HG02678 (cell line): ENCODE measurements at regions not wholly inside any gene's neighbourhood (a gene's known extent, or its start where the extent isn't known, plus 50 kb on each side); places are given as distances from the start of the nearest gene placed in this dataset.

Source experiments
- ATAC-seq: cut with Tn5 transposase; IDR thresholded peaks from one replicate; pipeline ENCODE4 v1.9.1; 2021; ENCODE audit warnings: mild to moderate bottlenecking, moderate library complexity; ENCODE audit not compliant: unreplicated experiment

DNA sequence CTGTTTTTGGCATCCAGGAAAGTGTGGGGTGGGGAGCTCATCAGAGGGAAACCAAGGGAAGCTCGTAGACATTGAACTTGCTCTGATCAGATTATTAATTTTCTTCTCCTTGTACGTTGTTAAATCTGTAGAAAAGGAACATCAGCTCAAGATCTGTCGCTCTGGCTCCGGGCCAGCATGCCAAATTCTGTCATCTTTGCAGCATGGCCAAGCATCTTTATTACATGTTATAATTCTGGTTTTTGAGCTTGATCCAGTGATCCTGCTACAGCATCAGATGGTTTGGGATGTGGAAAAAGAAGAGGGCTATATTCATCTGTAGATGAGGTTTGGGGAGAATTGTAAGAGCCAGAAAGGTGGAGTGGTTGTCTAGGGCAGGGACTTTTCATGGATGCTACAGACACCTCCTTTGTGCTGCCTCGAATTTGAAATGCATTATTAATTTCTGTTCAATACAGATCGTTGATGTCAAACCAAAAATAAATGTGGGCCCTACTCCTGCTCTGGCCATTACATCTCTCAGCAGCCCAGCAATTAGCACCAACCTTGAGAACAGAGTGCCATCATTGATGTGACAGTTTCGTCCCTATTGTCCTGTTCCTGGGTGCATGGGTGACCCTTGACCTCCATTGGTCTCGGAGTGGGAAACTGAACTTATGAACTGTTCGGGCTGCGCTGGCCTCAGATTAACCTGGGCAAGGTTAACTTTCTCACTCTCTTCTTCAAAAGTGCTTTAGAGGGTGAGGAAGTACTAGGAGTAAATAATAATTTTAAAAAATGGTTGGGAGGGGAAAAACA lies 250.8 kb downstream of the SOX4 start:
- no peak for ATAC-seq

DNA sequence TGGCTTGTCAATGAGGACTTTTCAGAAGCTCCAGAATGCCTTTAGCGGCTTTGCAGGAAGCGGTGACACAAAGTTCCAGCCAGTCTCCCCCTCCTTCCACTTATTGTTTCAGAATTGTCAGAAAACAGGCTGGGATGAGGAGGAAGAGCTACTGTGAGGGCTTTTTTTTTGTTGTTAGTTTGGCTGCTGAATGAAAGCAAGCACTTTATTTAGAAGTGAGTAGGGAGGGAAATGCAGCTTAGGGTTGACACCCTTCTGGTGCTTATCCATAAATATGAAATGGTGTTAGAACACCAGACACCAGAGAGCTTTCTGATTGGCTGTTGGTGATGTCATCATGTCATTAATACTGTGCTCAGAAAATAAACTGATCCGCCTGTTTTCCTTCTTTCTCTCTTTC lies 251.5 kb downstream of the SOX4 start:
- ATAC-seq: no peak

DNA sequence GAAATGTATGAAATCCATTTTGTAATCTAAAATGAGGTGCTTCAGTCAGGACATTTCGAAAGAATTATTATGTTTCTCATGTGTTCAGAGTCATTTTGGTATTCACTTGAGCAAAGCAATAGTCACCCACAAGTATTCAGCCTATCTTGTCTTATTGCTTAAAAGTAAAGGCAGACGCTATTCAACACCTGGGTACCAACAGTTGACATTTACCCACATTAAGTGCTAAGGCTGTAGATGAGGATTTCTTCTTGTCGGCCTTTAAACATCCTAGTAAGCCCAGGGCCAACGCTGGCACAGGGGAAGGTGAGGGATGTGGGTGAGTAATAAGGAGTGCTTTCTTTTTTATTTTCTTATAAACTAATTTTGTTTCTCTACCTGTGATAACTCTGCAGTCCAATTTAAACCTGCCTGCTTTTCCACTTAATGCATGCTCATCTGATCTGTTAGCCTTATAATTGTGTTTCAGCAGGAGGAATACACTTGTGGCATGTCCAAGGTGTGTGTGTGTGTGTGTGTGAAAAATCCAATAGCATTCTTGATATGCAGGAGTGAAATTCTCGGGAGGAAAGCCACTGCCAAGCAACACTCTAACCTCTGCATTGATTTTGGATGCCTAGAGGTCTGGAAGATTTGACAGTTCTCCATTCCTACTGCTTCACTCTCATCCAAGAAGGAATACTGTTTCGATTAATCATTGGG lies 252.0 kb downstream of the SOX4 start:
- ATAC-seq: no peak

DNA sequence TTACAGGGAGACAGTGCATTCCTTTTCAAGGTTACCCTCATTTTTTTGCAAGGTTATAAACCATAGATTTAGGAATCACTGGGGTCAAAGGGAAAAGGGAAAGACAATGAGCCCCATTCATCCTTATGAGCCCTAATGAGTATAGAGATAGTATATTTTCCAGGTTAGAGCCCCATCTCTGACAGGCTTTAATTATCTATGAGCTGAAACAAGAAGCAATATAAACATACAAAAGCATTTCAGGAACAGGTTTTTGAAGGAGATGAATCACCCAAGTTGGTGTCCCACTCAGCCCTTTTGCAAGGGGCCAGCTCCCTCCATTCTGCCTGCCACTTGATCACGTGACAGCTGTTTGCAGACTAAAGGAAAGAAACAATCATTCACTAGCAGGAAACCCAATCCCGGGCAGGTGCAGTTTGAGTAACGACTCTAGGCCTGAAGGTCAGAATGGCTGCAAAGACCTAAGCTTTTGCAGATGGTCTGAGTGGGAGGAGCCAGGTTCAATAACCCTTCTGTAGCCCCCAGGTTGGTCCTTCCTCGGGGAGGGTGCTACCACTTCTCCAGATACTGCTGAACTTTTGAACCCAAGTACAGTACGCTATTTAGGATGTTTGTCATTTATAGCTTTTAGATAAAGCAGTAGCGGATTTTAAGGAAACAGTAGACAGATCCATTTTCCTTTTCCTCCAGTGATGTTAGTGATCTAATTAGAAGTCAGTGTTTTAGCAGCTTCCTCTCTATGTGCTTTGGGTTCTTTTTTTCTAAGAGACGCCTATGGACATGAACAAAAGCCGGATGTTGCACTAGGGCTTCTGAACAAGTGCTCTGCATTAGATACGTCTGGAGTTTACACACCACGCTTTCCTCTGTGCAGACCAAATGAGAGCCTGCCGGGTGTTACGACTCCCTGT lies 253.2 kb downstream of the SOX4 start:
- peak; percentile 55 for ATAC-seq

DNA sequence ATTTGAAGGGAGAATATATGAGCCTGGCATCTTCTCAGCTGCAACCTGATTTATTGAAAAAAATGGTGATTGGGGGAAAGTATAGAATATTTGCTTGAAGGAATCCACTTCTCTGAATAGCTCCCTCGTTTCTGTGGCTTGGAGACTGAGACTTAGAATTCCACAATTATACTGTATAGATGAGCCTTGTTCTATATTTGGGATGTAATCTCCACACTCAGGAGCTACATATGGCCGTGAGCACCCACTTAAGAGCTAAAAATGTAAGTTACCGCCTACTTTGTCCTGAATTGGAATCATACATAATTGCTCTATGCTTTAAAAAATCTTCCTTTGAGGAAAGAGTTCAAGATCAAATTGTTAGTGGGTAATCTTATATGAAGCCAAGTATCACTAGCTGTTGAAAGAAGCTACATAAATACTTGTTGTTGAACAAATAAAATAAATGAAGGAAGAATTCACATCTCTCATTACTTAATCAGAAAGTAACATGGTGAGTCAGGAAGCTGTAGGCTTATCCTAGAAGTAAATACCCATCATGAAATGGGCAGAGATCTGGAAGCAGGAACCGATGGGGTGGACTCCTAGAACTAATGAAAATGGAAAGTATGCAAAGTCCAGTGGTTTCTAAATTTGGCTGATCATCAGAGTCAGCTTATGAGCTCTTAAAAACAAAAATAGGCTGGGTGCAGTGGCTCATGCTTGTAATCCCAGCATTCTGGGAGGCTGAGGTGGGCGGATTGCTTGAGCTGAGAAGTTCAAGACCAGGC lies 254.3 kb downstream of the SOX4 start:
- ATAC-seq: no peak

DNA sequence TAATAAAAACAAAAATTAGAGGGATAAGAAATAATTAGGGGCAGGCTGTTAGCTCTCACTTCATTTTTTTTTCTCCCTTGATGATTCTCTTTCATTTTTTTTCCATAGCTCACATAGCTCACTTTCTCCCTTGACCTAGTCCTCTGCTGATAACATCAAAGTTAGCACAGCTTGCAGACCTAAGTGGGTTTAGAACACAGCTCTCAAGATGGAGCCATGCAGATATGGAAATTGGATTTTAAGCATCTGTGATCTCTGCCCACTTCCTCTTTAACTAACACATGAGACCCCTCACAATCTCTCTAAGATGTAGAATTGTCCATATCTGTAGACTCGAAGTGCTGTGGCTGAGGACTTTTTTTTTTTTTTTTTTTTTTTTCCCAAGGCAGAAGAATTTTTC lies 257.1 kb downstream of the SOX4 start:
- ATAC-seq: no peak

DNA sequence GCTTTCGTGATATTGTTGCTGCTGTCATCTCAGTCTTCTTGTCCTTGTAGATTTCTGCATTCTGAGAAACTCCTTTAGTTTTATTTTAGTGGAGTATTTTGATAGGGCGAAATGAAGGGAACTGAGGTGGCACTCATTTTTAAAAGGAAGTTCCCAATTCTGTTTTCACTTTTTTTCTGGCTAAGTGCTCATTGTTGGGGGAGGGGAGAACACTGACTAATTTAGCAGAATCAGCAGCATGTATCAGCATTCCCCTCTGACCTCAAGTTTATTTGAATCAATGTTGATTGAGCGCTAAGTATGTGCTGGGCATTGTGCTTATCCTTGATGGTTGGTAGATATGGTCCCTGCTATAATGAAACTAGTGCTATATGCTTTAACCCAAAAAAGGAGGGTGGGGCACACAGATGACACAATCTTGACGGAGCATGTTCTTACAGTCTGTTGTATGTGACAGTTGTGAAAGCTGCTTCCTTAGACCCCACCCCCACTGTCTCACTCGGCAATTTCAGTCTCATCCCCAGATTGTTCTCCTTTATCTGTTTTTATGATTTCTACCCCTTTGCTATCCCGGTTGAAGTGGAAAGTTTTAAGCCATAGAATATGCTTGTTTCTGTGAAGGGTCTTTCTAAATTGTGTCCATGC lies 262.4 kb downstream of the SOX4 start:
- ATAC-seq: no peak

DNA sequence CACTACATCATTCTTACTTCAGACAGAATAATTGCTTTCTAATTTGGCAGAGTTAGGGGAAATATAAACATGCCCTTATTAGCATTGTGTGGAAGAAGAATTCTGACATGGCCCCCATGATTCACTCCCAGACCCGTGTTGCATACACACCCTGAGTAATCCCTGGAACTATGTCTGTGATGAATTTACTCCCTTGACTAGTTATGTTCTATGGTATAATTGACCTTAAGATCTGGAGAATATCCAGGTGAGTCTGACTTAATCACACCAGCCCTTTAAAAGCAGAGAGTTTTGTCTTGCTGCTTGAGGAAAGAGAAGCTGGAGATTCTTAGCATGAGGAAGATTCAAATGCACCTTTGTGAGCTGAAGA lies 262.9 kb downstream of the SOX4 start:
- no peak for ATAC-seq

DNA sequence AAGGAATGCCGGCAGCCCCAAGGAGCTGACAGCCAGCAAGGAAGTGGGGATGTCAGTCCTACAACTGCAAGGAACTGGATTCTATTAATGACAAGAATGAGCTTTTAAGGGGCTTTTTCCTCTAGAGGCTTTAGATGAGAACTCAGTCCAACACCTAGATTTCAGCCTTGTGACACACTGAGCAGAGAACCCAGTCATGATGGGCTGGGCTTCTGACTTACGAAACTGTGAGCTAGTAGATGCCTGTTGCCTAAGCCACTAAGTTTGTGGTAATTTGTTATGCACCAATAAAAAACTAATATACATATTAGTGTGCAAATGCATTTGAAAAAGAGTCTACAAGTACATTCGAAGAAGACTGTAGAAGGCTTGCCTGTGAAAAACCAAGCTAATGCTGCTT lies 263.3 kb downstream of the SOX4 start:
- ATAC-seq: no peak

DNA sequence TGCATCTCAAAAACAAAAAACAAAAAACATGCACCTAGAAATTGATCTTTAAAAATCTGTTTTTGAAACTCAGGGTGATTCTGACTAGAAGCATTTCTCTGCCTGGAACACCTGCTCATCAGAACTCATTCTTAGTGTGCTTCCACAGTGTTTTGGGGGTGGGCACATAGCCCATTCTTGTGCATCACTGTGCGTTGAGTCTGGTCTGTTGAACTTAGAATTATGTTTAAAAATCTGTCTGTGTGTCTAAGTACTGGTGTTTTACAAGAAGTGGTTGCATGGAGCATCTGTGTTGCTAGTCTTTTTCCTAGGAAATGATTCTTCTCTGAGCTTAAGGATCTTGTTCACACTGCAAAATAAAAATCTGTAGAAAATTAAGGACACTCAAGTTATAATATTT lies 264.5 kb downstream of the SOX4 start:
- no peak for ATAC-seq

DNA sequence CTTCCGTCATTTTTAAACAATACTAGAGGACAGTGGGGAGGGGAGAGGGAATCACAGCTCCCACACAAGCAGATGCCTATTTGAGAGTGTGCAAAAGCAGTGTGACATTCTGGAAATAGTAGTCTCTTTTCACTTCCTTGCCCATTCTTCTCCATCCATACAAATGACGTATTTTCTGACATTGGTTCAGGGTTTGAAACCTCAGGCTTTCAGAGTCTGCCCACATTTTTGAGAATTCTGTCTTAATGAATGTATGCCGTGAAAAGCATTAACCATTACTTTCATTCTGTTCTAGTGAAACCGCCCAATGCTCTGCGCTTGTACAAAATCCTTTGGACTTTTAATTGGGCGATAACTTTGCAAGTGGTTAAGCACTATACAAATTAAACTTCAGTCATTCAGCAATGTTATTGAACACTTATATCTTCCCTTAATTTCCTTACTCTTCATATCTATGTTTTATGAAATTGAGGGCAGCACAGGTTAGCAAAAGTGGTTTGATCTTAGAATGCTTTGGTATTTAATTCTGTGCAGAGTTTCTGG lies 265.7 kb downstream of the SOX4 start:
- ATAC-seq: no peak

DNA sequence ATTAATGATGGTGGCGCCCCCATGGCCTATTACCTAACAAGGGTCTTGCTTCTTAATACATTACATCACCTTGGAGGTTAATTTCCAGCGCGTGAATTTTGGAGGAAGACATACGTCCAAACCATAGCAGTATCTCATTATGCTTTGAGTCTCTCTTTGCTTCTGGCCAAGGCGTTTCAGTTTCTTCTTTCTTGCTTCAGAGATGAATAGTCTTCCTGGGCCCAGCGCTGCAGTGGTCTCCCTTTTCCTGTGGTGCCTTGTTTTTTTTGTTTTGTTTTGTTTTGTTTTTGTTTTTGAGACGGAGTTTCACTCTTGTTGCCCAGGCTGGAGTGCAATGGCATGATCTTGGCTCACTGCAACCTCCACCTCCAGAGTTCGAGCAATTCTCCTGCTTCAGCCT lies 268.4 kb downstream of the SOX4 start:
- no peak for ATAC-seq

DNA sequence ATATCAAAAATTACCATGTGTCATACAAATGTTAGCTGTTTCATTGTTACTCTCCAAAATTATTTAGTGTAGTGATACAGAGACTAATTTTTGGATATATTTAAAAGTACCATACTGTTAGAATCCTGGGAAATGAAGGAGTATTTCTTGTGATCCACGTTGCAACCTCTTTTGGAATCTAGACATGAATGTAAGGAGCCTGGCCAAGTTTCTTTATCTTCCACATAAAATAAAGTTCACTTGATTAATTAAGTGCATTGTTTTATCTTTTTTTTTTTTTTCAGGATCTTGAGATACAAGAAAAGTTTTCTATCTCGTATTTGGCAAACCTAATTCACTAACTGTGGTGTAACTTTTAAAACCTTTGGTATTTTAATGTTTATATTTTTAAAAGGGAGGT lies 270.7 kb downstream of the SOX4 start:
- no peak for ATAC-seq

DNA sequence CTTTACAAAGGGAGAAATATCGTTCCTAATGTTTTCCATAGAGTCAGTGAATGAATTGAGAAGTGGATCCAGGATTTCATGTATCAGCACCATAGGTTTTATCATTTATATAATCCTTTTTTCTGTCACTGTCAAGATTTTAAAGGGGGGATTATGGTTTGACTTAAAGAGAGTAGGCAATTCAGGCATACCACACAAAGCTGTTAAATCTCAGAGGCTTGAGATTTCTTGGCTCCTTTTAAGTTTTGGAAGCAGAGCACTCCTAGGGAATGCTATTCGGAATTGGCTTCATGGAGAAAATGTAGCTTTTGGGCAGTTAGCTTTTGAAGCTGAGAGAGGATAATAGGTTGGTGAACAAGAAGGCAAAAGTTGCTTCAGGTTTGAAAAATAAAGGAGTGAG lies 274.7 kb downstream of the SOX4 start:
- ATAC-seq: no peak

DNA sequence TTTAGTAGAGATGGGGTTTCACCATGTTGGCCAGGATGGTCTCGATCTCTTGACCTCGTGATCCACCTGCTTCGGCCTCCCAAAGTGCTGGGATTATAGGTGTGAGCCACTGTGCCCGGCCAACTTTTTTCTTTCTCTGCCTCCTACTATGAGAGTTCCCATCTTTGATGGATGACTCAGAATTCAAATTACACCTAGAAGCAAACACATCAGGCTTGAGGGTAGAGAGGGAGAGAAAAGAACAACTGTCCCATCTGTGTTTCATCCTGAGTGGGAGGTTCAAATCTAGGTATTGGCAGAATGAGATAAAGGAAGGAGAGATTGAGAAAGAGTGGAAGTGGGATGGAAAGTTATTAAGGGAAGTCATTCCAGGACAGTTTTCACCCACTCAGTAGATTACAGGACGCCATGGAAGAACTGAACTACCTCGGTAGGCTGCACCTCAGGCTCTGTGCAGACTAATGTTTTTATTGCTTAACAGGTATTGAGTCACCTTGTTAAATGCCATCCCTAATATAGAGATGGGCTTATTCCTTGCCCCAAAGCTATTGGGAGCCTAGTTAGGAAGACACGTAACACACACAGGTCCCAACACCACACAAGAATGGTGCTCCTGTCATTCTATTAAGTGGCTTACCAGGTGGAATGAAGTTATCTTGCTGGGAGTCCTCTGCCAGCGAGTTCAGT lies 275.7 kb downstream of the SOX4 start:
- ATAC-seq: no peak

DNA sequence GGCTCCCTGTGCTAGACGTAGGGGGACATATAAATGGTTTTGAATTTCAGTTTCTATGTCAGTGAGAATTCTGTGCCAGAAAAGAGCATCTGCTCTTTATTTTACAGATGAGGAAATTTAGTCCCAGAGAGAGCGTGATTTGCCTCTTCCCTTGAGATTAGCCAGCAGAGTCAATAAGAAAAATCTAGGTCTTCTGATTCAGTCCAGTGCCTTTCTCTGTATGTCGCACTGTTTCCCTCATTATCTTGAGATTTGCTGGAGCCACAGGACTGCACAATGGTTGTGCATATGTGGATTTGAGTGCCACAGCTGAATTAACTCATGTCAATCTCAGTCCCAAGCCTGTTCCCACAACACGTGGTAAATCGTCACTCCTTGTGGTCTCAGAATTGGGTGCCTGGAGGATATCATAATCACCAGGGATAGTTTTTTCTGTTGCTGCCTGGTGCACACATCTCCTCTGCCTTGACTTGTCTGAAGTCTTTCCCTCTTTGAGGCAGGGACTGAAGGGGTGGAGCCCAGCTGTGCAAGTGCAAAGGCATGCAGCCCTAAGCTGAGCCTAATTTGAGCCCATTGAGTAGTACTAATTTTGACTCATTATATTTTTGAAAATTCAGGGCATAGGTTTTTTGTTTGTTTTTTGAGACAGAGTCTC lies 276.7 kb downstream of the SOX4 start:
- no peak for ATAC-seq

DNA sequence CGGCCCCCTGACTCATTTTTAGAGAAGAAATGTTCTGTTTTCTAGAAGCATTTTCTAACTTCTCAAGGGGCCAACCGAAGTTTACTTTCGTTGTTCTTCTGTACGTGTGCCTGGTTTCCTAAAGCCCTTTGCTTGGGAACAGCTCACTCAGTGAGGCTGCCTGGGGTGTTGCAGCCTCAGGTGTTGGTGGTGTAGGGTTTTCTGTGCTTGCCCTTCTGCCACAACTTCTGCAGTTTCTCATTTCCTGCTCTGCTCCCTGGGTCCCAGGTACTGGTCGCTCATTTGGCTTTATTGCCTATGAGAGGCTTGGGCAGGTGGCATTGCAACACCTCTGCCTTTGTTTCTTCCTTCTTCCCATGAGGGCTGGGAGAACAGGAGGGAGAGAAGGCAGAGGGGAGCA lies 278.3 kb downstream of the SOX4 start:
- ATAC-seq: no peak

DNA sequence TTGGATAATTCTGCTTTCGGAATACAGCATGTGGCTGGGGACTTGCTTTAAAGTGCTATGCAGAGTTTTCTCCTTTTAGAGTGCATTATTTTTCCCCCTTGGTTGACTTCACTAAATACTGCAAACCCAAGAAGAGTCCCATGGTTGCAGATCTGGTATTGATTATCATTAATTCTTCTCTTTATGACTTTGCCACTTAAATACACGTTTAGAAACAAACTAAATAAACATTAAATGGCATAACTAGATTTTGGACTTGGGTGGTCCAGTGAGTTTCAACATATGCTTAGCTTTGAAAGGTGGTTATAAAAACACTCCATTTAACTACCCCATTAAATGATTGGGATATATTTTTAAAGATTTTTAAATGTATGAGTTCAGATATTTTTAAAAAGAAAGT lies 279.2 kb downstream of the SOX4 start:
- no peak for ATAC-seq

DNA sequence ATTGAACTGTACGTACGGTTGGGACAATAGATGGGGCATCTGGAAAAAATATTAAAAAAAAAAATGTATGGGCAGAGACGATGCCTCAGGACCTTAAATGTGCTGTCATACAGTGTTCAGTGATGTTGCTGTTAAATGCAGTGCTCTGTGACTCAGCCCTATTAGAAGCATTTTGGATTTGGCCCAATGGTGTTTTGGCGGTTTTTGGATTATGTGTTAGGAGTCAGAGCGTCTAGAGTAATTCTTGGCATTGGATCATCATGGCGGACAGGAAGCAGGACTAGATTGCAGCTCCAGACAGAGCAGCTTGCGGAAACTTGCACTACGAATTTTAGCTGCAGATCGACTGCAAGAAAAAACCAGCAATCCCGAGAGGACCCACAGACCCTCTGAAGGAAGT lies 280.0 kb downstream of the SOX4 start:
- no peak for ATAC-seq
